ENCODE measurements at regions not wholly inside any gene's neighbourhood (a gene's known extent, or its start where the extent isn't known, plus 50 kb on each side); places are given as distances from the start of the nearest gene placed in this dataset.

- no peak overlapping the region for H3K4me3 ChIP-seq (ENCODE audit: low read depth, low read length)
- no peak for TF ChIP-seq CTCF (IDR thresholded peaks at IDR 0.05; ENCODE audit: borderline replicate concordance, insufficient read depth, low read depth, low read length)
Observed at GRCh38 chr15:96234109-96234892, 96.2 kb upstream of the NR2F2 start.

- no peak overlapping the region for H3K4me3 ChIP-seq (ENCODE audit: low read depth, low read length)
- TF ChIP-seq CTCF (IDR thresholded peaks at IDR 0.05; ENCODE audit: borderline replicate concordance, insufficient read depth, low read depth, low read length): no peak
Observed at GRCh38 chr15:96237002-96237401, 93.5 kb upstream of the NR2F2 start.

DNA sequence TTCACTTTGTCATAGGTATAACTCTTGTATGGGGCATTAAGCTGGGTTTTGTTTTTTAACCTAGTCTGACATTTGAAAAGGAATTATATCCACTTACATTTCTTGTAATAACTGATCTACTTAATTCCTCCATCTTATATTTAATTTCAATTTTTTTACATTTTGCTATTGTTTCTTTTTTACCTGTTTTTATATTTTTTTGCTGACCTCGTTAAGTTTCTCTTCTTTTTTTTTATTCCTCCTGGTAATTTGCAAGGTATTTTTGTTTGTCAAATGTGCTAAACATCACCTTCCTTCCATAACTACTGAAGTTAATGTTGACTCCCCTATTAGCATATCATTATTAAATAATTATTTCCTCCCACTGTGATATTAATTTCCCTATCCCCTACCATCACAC, 87.7 kb upstream of the NR2F2 start:
- H3K4me3 ChIP-seq (ENCODE audit: low read depth, low read length): no peak overlapping the region
- TF ChIP-seq CTCF (IDR thresholded peaks at IDR 0.05; ENCODE audit: borderline replicate concordance, insufficient read depth, low read depth, low read length): no peak

- no peak for TF ChIP-seq CTCF (IDR thresholded peaks at IDR 0.05; ENCODE audit: borderline replicate concordance, insufficient read depth, low read depth, low read length)
- no peak overlapping the region for H3K4me3 ChIP-seq (ENCODE audit: low read depth, low read length)
Observed at GRCh38 chr15:96243701-96244100, 86.8 kb upstream of the NR2F2 start.

DNA sequence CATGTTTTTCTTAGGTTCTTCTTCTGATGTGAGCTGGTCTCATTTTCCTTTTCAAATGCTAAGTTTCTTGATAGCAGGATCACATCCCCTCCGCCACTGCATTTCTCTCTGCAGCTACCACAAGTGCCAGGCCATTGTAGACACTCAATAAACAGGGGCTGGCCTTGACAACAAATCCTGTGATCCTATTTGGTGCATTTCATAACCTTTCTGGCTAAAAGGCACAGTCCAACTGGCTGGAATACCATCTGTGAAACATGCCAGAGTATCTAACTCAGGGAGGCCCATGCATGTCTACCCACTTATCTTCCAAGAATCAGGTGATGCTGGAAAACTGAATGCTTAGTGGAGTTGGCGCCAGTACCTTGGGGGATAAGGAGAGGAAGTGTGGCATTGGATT, 85.2 kb upstream of the NR2F2 start:
- no peak for TF ChIP-seq CTCF (IDR thresholded peaks at IDR 0.05; ENCODE audit: borderline replicate concordance, insufficient read depth, low read depth, low read length)
- no peak overlapping the region for H3K4me3 ChIP-seq (ENCODE audit: low read depth, low read length)

DNA sequence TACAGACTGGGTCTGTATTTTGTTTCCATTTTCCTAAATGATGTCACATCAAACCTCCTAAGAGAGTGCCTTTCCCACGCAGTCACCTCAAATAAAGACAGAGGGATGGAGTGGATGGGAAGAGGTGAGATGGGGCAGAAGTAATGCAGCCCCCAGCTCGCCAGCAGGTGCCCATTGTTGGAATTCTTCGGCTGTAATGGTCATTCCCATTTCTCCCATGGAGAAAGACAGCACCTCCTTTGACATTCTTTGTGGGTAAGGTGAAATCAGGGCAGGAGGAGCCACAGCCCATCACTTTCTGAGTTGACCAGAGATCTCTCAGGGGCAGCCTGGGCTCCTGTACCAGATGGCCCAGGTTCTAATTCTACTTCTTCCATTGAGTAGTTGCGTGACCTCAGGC, 84.4 kb upstream of the NR2F2 start:
- no peak for TF ChIP-seq CTCF (IDR thresholded peaks at IDR 0.05; ENCODE audit: borderline replicate concordance, insufficient read depth, low read depth, low read length)
- no peak overlapping the region for H3K4me3 ChIP-seq (ENCODE audit: low read depth, low read length)

DNA sequence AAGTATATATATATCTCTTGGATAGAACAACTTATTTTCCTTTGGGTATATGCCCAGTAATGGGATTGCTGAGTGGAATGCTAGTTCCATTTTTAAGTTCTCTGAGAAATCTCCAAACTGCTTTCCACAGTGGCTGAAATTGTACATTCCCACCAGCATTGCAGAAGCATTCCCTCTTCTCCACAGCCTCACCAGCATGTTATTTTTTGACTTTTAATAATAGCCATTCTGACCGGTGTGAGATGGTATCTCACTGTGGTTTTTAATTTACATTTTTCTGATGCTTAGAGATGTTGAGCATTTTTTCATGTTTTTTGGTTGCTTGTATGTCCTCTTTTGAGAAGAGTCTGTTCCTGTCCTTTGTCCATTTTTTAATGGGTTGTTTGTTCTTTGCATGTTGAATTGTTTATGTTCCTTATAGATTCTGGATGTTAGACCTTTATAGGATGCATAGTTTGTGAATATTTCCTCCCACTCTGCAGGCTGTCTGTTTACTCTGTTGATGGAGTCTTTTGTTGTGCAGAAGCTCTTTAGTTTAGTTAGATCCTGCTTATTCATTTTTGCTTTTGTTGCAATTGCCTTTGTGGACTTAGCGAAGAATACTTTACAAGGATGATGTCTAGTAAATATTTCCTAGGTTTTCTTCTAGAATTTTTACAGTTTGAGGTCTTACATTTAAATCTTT, 82.7 kb upstream of the NR2F2 start:
- H3K4me3 ChIP-seq (ENCODE audit: low read depth, low read length): no peak overlapping the region
- no peak for TF ChIP-seq CTCF (IDR thresholded peaks at IDR 0.05; ENCODE audit: borderline replicate concordance, insufficient read depth, low read depth, low read length)
